ENCODE measurements at regions not wholly inside any gene's neighbourhood (a gene's known extent, or its start where the extent isn't known, plus 50 kb on each side); places are given as distances from the start of the nearest gene placed in this dataset.

DNA sequence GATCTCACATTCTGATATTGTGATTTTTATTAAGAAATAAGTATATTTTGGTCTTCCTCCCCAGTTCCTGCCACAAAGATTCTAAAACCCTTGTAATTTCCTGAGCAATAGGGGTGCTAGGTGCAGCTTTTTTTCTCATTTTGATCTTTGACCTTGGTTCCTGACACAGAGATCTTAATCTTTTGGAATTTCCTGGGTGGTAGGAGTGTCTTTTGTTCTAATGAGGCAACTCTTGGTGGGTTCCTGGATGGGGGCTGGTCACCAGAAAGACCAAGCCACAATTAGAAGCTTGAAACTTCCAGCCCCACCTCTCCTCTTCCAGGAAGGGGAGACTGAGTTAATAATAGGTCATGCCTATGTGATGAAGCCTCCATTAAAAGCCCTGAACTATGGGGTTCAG, 334.6 kb downstream of the FOXO1 start:
- TF ChIP-seq, protein P1, sequence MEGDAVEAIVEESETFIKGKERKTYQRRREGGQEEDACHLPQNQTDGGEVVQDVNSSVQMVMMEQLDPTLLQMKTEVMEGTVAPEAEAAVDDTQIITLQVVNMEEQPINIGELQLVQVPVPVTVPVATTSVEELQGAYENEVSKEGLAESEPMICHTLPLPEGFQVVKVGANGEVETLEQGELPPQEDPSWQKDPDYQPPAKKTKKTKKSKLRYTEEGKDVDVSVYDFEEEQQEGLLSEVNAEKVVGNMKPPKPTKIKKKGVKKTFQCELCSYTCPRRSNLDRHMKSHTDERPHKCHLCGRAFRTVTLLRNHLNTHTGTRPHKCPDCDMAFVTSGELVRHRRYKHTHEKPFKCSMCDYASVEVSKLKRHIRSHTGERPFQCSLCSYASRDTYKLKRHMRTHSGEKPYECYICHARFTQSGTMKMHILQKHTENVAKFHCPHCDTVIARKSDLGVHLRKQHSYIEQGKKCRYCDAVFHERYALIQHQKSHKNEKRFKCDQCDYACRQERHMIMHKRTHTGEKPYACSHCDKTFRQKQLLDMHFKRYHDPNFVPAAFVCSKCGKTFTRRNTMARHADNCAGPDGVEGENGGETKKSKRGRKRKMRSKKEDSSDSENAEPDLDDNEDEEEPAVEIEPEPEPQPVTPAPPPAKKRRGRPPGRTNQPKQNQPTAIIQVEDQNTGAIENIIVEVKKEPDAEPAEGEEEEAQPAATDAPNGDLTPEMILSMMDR (conservative IDR thresholded peaks at IDR 0.05), result no peak
- no peak for TF ChIP-seq ZFX (IDR thresholded peaks at IDR 0.05)

All from C4-2B (cell line).